Calu3 (cell line): ENCODE measurements at regions not wholly inside any gene's neighbourhood (a gene's known extent, or its start where the extent isn't known, plus 50 kb on each side); places are given as distances from the start of the nearest gene placed in this dataset.

Experiments
- BruUV-seq: library from RNA; stranded (reverse); fragments of 400-500 nt; replicated peaks from 2 replicates; lab custom pipeline; 2021; lab: Mats Ljungman, UMichigan
- CTCF ChIA-PET: fragments of 300-600 bp; sonication (Branson Sonifier 250); formaldehyde crosslinking; loops from one replicate; lab custom pipeline; 2022; ENCODE audit warnings: antibody characterized with exemption; lab: Charles Lee
- DNase-seq: peaks from one replicate; pipeline ENCODE4 v3.0.0; 2022
- H3K27ac Mint-ChIP-seq: one replicate; pipeline ENCODE4 v1.8.0; 2022; ENCODE audit warnings: mixed read lengths; ENCODE audit not compliant: unreplicated experiment
- H3K27me3 Mint-ChIP-seq: one replicate; pipeline ENCODE4 v1.8.0; 2022; ENCODE audit warnings: mixed read lengths; ENCODE audit not compliant: unreplicated experiment
- H3K36me3 Mint-ChIP-seq: one replicate; pipeline ENCODE4 v1.8.0; 2022; ENCODE audit warnings: mild to moderate bottlenecking, moderate library complexity, mixed read lengths; ENCODE audit not compliant: insufficient read depth, unreplicated experiment
- H3K4me1 Mint-ChIP-seq: one replicate; pipeline ENCODE4 v1.8.0; 2022; ENCODE audit warnings: mild to moderate bottlenecking, low read depth, mixed read lengths; ENCODE audit not compliant: unreplicated experiment
- H3K4me3 Mint-ChIP-seq: one replicate; pipeline ENCODE4 v1.8.0; 2022; ENCODE audit warnings: mild to moderate bottlenecking, low read depth, moderate library complexity, mixed read lengths; ENCODE audit not compliant: unreplicated experiment
- H3K9me3 Mint-ChIP-seq: one replicate; pipeline ENCODE4 v1.8.0; 2022; ENCODE audit warnings: low read depth, mixed read lengths; ENCODE audit not compliant: unreplicated experiment
- CTCF ChIP-seq: fragments of 200-600 bp; IDR thresholded peaks from one replicate; pipeline ENCODE4 v1.8.0; 2022; ENCODE audit warnings: antibody characterized with exemption; ENCODE audit not compliant: unreplicated experiment
- intact Hi-C: fragments of 100-400 bp; cut with micrococcal nuclease; formaldehyde crosslinking; loops from one replicate; pipeline ENCODE4 v1.10.0; 2022; ENCODE audit not compliant: unreplicated experiment

GRCh38 chrX:138018145-138018799 is 452.3 kb downstream of the ZIC3 start:
- CTCF ChIA-PET = no interaction called here
- no peaks in the 10 kb centered on the region for H3K27me3 Mint-ChIP-seq
- no peak overlapping the region for H3K4me3 Mint-ChIP-seq
- H3K36me3 Mint-ChIP-seq = no peaks in the 10 kb centered on the region
- intact Hi-C loops = no loop called here
- no peak for DNase-seq
- no peaks in the 10 kb centered on the region for H3K4me1 Mint-ChIP-seq
- H3K27ac Mint-ChIP-seq = no peak overlapping the region
- BruUV-seq = no TSS peak
- TF ChIP-seq CTCF = no peak
- H3K9me3 Mint-ChIP-seq = peaks cover 4% of the 10 kb centered on the region

GRCh38 chrX:138020941-138021340 is 455.0 kb downstream of the ZIC3 start:
- no peak overlapping the region for H3K27ac Mint-ChIP-seq
- peaks cover 7% of the 10 kb centered on the region for H3K9me3 Mint-ChIP-seq
- H3K27me3 Mint-ChIP-seq = no peaks in the 10 kb centered on the region
- H3K4me3 Mint-ChIP-seq = no peak overlapping the region
- CTCF ChIA-PET = no interaction called here
- intact Hi-C loops = no loop called here
- no TSS peak for BruUV-seq
- H3K36me3 Mint-ChIP-seq = no peaks in the 10 kb centered on the region
- no peak for TF ChIP-seq CTCF
- DNase-seq = no peak
- H3K4me1 Mint-ChIP-seq = no peaks in the 10 kb centered on the region

- Mint-ChIP-seq H3K9me3 (peaks cover 7% of the 10 kb centered on the region), H3K4me1 (no peaks in the 10 kb centered on the region), H3K36me3 (no peaks in the 10 kb centered on the region), H3K4me3 (no peak overlapping the region), H3K27ac (no peak overlapping the region), H3K27me3 (no peaks in the 10 kb centered on the region)
- TF ChIP-seq CTCF = no peak
- CTCF ChIA-PET = no interaction called here
- BruUV-seq = no TSS peak
- intact Hi-C loops = no loop called here
- DNase-seq = no peak
Measured at GRCh38 chrX:138026211-138026610, 460.3 kb downstream of the ZIC3 start.

GRCh38 chrX:138031715-138032114 is 465.8 kb downstream of the ZIC3 start:
- BruUV-seq = no TSS peak
- Mint-ChIP-seq H3K4me1 (no peaks in the 10 kb centered on the region), H3K27ac (no peak overlapping the region), H3K27me3 (no peaks in the 10 kb centered on the region), H3K36me3 (no peaks in the 10 kb centered on the region), H3K4me3 (no peak overlapping the region), H3K9me3 (peaks cover 4% of the 10 kb centered on the region)
- CTCF ChIA-PET = no interaction called here
- no peak for TF ChIP-seq CTCF
- DNase-seq = no peak
- intact Hi-C loops = no loop called here
